ENCODE measurements at regions not wholly inside any gene's neighbourhood (a gene's known extent, or its start where the extent isn't known, plus 50 kb on each side); places are given as distances from the start of the nearest gene placed in this dataset.
"Not testable (repeated sequence)": the region's sequence is repeated elsewhere in the genome, so short reads cannot be mapped to it uniquely, and the experiment has no call there.

- Mint-ChIP-seq H3K36me3 (ENCODE audit: insufficient read depth) (no peaks in the 10 kb centered on the region), H3K4me1 (ENCODE audit: low read depth in 2 of 2) (peaks cover 27 to 61% of the 10 kb centered on the region in 2 donors), H3K27me3 (no peaks in the 10 kb centered on the region), H3K4me3 (no peak overlapping the region), H3K27ac (no peak overlapping the region), H3K9me3 (no peaks in the 10 kb centered on the region)
- no peak for ATAC-seq (replicated peaks)
- no peak for DNase-seq
Measured at GRCh38 chrY:3037471-3037870, 102.3 kb downstream of the ZFY start.

GRCh38 chrY:3040415-3040814 lies 105.2 kb downstream of the ZFY start:
- no peaks in the 10 kb centered on the region for H3K9me3 Mint-ChIP-seq
- no peak overlapping the region for H3K4me3 Mint-ChIP-seq
- peak overlapping the region in 1 of 2 donors; percentile 35 for H3K27ac Mint-ChIP-seq
- no peaks in the 10 kb centered on the region for H3K27me3 Mint-ChIP-seq
- ATAC-seq (replicated peaks): no peak
- H3K36me3 Mint-ChIP-seq (ENCODE audit: insufficient read depth): no peaks in the 10 kb centered on the region
- no peak for DNase-seq
- H3K4me1 Mint-ChIP-seq (ENCODE audit: low read depth in 2 of 2): peaks cover 11 to 51% of the 10 kb centered on the region in 2 donors

GRCh38 chrY:3041985-3042384 lies 106.8 kb downstream of the ZFY start:
- H3K4me3 Mint-ChIP-seq: no peak overlapping the region
- no peaks in the 10 kb centered on the region for H3K36me3 Mint-ChIP-seq (ENCODE audit: insufficient read depth)
- peaks cover 15 to 51% of the 10 kb centered on the region in 2 donors for H3K4me1 Mint-ChIP-seq (ENCODE audit: low read depth in 2 of 2)
- no peak overlapping the region for H3K27ac Mint-ChIP-seq
- H3K27me3 Mint-ChIP-seq: no peaks in the 10 kb centered on the region
- no peak for DNase-seq
- H3K9me3 Mint-ChIP-seq: no peaks in the 10 kb centered on the region
- no peak for ATAC-seq (replicated peaks)

GRCh38 chrY:3042901-3043300 lies 107.7 kb downstream of the ZFY start:
- no peaks in the 10 kb centered on the region for H3K36me3 Mint-ChIP-seq (ENCODE audit: insufficient read depth)
- no peaks in the 10 kb centered on the region for H3K27me3 Mint-ChIP-seq
- H3K9me3 Mint-ChIP-seq: no peaks in the 10 kb centered on the region
- no peak for DNase-seq
- H3K4me3 Mint-ChIP-seq: no peak overlapping the region
- H3K4me1 Mint-ChIP-seq (ENCODE audit: low read depth in 2 of 2): peaks cover 18 to 54% of the 10 kb centered on the region in 2 donors
- ATAC-seq (replicated peaks): no peak
- no peak overlapping the region for H3K27ac Mint-ChIP-seq

GRCh38 chrY:3045048-3045447 lies 109.9 kb downstream of the ZFY start:
- Mint-ChIP-seq H3K4me1 (ENCODE audit: low read depth in 2 of 2) (peaks cover 12 to 54% of the 10 kb centered on the region in 2 donors), H3K9me3 (no peaks in the 10 kb centered on the region)
- no peak for DNase-seq

GRCh38 chrY:3055496-3055895 lies 120.3 kb downstream of the ZFY start:
- H3K36me3 Mint-ChIP-seq (ENCODE audit: insufficient read depth); H3K27ac Mint-ChIP-seq; H3K4me1 Mint-ChIP-seq (ENCODE audit: low read depth in 2 of 2); H3K27me3 Mint-ChIP-seq; DNase-seq; H3K9me3 Mint-ChIP-seq; H3K4me3 Mint-ChIP-seq; ATAC-seq (replicated peaks): not testable (repeated sequence)

More at GRCh38 chrY:3045048-3045447, 109.9 kb downstream of the ZFY start:
- ATAC-seq (replicated peaks): no peak
- H3K27ac Mint-ChIP-seq: peak overlapping the region in 1 of 2 donors; percentile 33
- H3K4me3 Mint-ChIP-seq: no peak overlapping the region
- H3K27me3 Mint-ChIP-seq: no peaks in the 10 kb centered on the region
- H3K36me3 Mint-ChIP-seq (ENCODE audit: insufficient read depth): no peaks in the 10 kb centered on the region

GRCh38 chrY:3058342-3058741 lies 123.2 kb downstream of the ZFY start:
- H3K9me3 Mint-ChIP-seq; DNase-seq; H3K36me3 Mint-ChIP-seq (ENCODE audit: insufficient read depth); H3K4me1 Mint-ChIP-seq (ENCODE audit: low read depth in 2 of 2); ATAC-seq (replicated peaks); H3K4me3 Mint-ChIP-seq; H3K27me3 Mint-ChIP-seq: not testable (repeated sequence)
- peak overlapping the region in 1 of 2 donors; percentile 38 for H3K27ac Mint-ChIP-seq

GRCh38 chrY:3060671-3061070 lies 125.5 kb downstream of the ZFY start:
- H3K4me1 Mint-ChIP-seq (ENCODE audit: low read depth in 2 of 2); H3K27me3 Mint-ChIP-seq; ATAC-seq (replicated peaks); H3K4me3 Mint-ChIP-seq; H3K9me3 Mint-ChIP-seq; DNase-seq; H3K36me3 Mint-ChIP-seq (ENCODE audit: insufficient read depth); H3K27ac Mint-ChIP-seq: not testable (repeated sequence)

- not testable (repeated sequence) for H3K27me3 Mint-ChIP-seq; H3K9me3 Mint-ChIP-seq; ATAC-seq (replicated peaks); H3K36me3 Mint-ChIP-seq (ENCODE audit: insufficient read depth); H3K27ac Mint-ChIP-seq; DNase-seq; H3K4me3 Mint-ChIP-seq
- H3K4me1 Mint-ChIP-seq (ENCODE audit: low read depth in 2 of 2): peaks cover 2 to 11% of the 10 kb centered on the region in 2 donors
Measured at GRCh38 chrY:3088149-3088548, 153.0 kb downstream of the ZFY start.

GRCh38 chrY:3108674-3109073 lies 173.5 kb downstream of the ZFY start:
- ATAC-seq (replicated peaks); H3K4me3 Mint-ChIP-seq; H3K27ac Mint-ChIP-seq; H3K27me3 Mint-ChIP-seq; DNase-seq; H3K9me3 Mint-ChIP-seq; H3K36me3 Mint-ChIP-seq (ENCODE audit: insufficient read depth); H3K4me1 Mint-ChIP-seq (ENCODE audit: low read depth in 2 of 2): not testable (repeated sequence)

GRCh38 chrY:3120234-3120633 lies 185.1 kb downstream of the ZFY start:
- H3K4me3 Mint-ChIP-seq; H3K27me3 Mint-ChIP-seq; H3K9me3 Mint-ChIP-seq; H3K36me3 Mint-ChIP-seq (ENCODE audit: insufficient read depth); H3K4me1 Mint-ChIP-seq (ENCODE audit: low read depth in 2 of 2); ATAC-seq (replicated peaks); DNase-seq; H3K27ac Mint-ChIP-seq: not testable (repeated sequence)

- H3K36me3 Mint-ChIP-seq (ENCODE audit: insufficient read depth); H3K9me3 Mint-ChIP-seq; DNase-seq; H3K4me3 Mint-ChIP-seq; ATAC-seq (replicated peaks); H3K27me3 Mint-ChIP-seq; H3K4me1 Mint-ChIP-seq (ENCODE audit: low read depth in 2 of 2); H3K27ac Mint-ChIP-seq: not testable (repeated sequence)
Measured at GRCh38 chrY:3120716-3121115, 185.5 kb downstream of the ZFY start.

GRCh38 chrY:3123482-3123881 lies 188.3 kb downstream of the ZFY start:
- not testable (repeated sequence) for ATAC-seq (replicated peaks); DNase-seq; H3K36me3 Mint-ChIP-seq (ENCODE audit: insufficient read depth); H3K9me3 Mint-ChIP-seq; H3K4me1 Mint-ChIP-seq (ENCODE audit: low read depth in 2 of 2); H3K4me3 Mint-ChIP-seq; H3K27me3 Mint-ChIP-seq; H3K27ac Mint-ChIP-seq

- not testable (repeated sequence) for H3K27me3 Mint-ChIP-seq; H3K4me3 Mint-ChIP-seq; ATAC-seq (replicated peaks); H3K9me3 Mint-ChIP-seq; DNase-seq; H3K4me1 Mint-ChIP-seq (ENCODE audit: low read depth in 2 of 2); H3K27ac Mint-ChIP-seq; H3K36me3 Mint-ChIP-seq (ENCODE audit: insufficient read depth)
Measured at GRCh38 chrY:3171074-3171473, 235.9 kb downstream of the ZFY start.

GRCh38 chrY:3195035-3195434 lies 259.9 kb downstream of the ZFY start:
- H3K36me3 Mint-ChIP-seq (ENCODE audit: insufficient read depth); H3K27ac Mint-ChIP-seq; H3K9me3 Mint-ChIP-seq; ATAC-seq (replicated peaks); H3K4me3 Mint-ChIP-seq; H3K27me3 Mint-ChIP-seq; H3K4me1 Mint-ChIP-seq (ENCODE audit: low read depth in 2 of 2); DNase-seq: not testable (repeated sequence)

Data from effector memory CD8-positive, alpha-beta T cell (primary cell).